Endodermal cell (in vitro differentiated cells): ENCODE measurements at regions not wholly inside any gene's neighbourhood (a gene's known extent, or its start where the extent isn't known, plus 50 kb on each side); places are given as distances from the start of the nearest gene placed in this dataset.

ENCODE experiments used
- DNase-seq: peaks from one replicate; pipeline ENCODE4 v3.0.0-alpha.2; 2017
- H3K27ac ChIP-seq: 2 replicates; pipeline ENCODE4 v1.5.1; 2013; ENCODE audit warnings: mild to moderate bottlenecking, low read depth, low read length, moderate library complexity
- H3K27me3 ChIP-seq: 2 replicates; pipeline ENCODE4 v1.6.1; 2013; ENCODE audit warnings: mild to moderate bottlenecking, low read length, moderate library complexity; ENCODE audit not compliant: insufficient read depth, control insufficient read depth, poor library complexity, severe bottlenecking
- H3K36me3 ChIP-seq: 2 replicates; pipeline ENCODE4 v1.7.0; 2013; ENCODE audit warnings: mild to moderate bottlenecking, low read length, moderate library complexity; ENCODE audit not compliant: control insufficient read depth, insufficient read depth
- H3K4me1 ChIP-seq: one replicate; pipeline ENCODE4 v1.7.0; 2013; ENCODE audit warnings: low read length; ENCODE audit not compliant: control insufficient read depth, insufficient read depth
- H3K4me3 ChIP-seq: 2 replicates; pipeline ENCODE4 v1.5.1; 2013; ENCODE audit warnings: mild to moderate bottlenecking, low read length, moderate library complexity
- H3K9ac ChIP-seq: 2 replicates; pipeline ENCODE4 v1.6.1; 2013; ENCODE audit warnings: mild to moderate bottlenecking, low read length, moderate library complexity; ENCODE audit not compliant: poor library complexity, severe bottlenecking; ENCODE audit errors: extremely low read depth
- H3K9me3 ChIP-seq: 2 replicates; pipeline ENCODE4 v1.6.1; 2013; ENCODE audit warnings: mild to moderate bottlenecking, low read length, moderate library complexity; ENCODE audit not compliant: control insufficient read depth
- H3K27ac Mint-ChIP-seq: 2 replicates; pipeline ENCODE4 v1.8.0; 2020; ENCODE audit warnings: mixed read lengths
- H3K27me3 Mint-ChIP-seq: 2 replicates; pipeline ENCODE4 v1.8.0; 2021; ENCODE audit warnings: mild to moderate bottlenecking, mixed read lengths; ENCODE audit not compliant: insufficient read depth
- H3K36me3 Mint-ChIP-seq: 2 replicates; pipeline ENCODE4 v1.8.0; 2020; ENCODE audit warnings: low read depth, mixed read lengths
- H3K4me1 Mint-ChIP-seq: 2 replicates; pipeline ENCODE4 v1.8.0; 2020; ENCODE audit warnings: mixed read lengths
- H3K4me3 Mint-ChIP-seq: 2 replicates; pipeline ENCODE4 v1.8.0; 2020; ENCODE audit warnings: mild to moderate bottlenecking, moderate library complexity, mixed read lengths
- H3K9me3 Mint-ChIP-seq: 2 replicates; pipeline ENCODE4 v1.8.0; 2020; ENCODE audit warnings: mild to moderate bottlenecking, mixed read lengths
- CTCF ChIP-seq: fragments of 200-600 bp; sonication (generic); conservative IDR thresholded peaks from 2 replicates; pipeline ENCODE4 v1.5.0; 2021; ENCODE audit warnings: antibody characterized with exemption, mild to moderate bottlenecking
- WGBS, 2 experiments: methylation state at CpG; one replicate each; pipeline versions ENCODE4 v1.1.5 to v1.1.7; 2013; ENCODE audit warnings: missing lambda C conversion rate in 2 of 2, mixed read lengths in 1 of 2; ENCODE audit not compliant: insufficient coverage in 1 of 2, insufficient read length in 1 of 2; 5-methylcytosine and 5-hydroxymethylcytosine counted together

GRCh38 chr2:224211791-224212190 lies 172.7 kb upstream of the SERPINE2 start:
- H3K4me1 ChIP-seq: peaks cover 15% of the 10 kb centered on the region
- H3K4me3 Mint-ChIP-seq: no peak overlapping the region
- H3K36me3 ChIP-seq: no peaks in the 10 kb centered on the region
- no peaks in the 10 kb centered on the region for H3K27me3 Mint-ChIP-seq
- TF ChIP-seq CTCF: no peak
- 56 to 68% methylated on average over 3 to 4 of the region's 4 CpGs for WGBS, 2 experiments
- no peak overlapping the region for H3K9ac ChIP-seq
- H3K9me3 ChIP-seq: peaks cover 1% of the 10 kb centered on the region
- H3K4me1 Mint-ChIP-seq: peaks cover 52% of the 10 kb centered on the region
- H3K9me3 Mint-ChIP-seq: no peaks in the 10 kb centered on the region
- H3K4me3 ChIP-seq: no peak overlapping the region
- no peak overlapping the region for H3K27ac Mint-ChIP-seq
- H3K27me3 ChIP-seq: no peaks in the 10 kb centered on the region
- no peaks in the 10 kb centered on the region for H3K36me3 Mint-ChIP-seq
- no peak overlapping the region for H3K27ac ChIP-seq
- DNase-seq: no peak

GRCh38 chr2:224211181-224211480 lies 172.0 kb upstream of the SERPINE2 start:
- Mint-ChIP-seq H3K4me3 (no peak overlapping the region), H3K9me3 (no peaks in the 10 kb centered on the region), H3K36me3 (no peaks in the 10 kb centered on the region), H3K4me1 (peaks cover 50% of the 10 kb centered on the region), H3K27ac (no peak overlapping the region), H3K27me3 (no peaks in the 10 kb centered on the region)
- Histone ChIP-seq H3K4me1 (peaks cover 12% of the 10 kb centered on the region), H3K9me3 (no peaks in the 10 kb centered on the region), H3K4me3 (no peak overlapping the region), H3K36me3 (no peaks in the 10 kb centered on the region), H3K27ac (no peak overlapping the region), H3K27me3 (no peaks in the 10 kb centered on the region), H3K9ac (no peak overlapping the region)
- no peak for DNase-seq
- TF ChIP-seq CTCF: no peak

DNA sequence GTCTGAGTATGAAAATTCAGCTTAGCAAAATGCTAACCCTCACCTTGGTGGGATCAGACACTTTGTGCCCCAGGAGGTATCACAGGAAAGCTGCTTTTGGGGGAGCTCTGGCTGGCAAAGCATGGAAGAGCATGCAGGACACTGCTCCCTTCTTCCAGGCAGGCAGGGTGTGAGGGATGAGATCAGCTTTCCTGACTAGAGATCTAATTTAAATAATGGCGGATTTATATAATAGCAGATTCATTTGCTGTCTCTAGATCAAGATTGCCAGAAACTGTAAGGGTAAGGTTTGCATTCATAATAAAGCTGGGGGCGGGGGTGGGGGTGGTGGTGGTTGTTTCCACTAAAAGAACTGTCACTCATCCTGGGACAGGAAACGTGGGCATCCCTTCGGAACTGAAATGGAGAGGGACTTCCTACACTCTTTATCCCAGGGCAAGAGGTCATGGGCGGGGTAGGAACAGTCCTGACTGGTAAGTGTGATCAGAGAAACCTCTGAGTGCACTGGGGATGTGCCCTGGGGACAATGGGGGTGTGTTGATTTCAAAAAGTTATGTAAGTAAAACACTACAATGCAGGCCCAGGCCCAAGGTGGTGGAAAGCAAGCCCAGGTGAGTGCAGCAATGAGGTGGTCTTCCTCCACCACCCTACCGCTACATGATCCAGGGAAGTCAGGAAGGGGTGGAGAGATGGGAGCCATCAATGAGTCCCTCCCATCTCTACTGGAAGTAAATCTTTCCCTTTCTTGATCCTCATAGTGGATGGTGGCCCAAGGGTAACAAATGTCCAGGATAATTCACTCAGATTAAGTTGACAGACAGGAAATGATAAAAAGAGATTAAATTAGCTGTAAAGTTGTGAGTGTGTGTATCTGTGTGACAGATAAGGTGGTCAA lies 171.4 kb upstream of the SERPINE2 start:
- H3K36me3 Mint-ChIP-seq: no peaks in the 10 kb centered on the region
- H3K27ac Mint-ChIP-seq: peak overlapping the region; percentile 69
- no peak overlapping the region for H3K4me3 ChIP-seq
- no peak overlapping the region for H3K27ac ChIP-seq
- H3K9ac ChIP-seq: no peak overlapping the region
- no peaks in the 10 kb centered on the region for H3K36me3 ChIP-seq
- 91 to 92% methylated on average over 2 to 6 of the region's 6 CpGs for WGBS, 2 experiments
- no peaks in the 10 kb centered on the region for H3K27me3 Mint-ChIP-seq
- no peak for TF ChIP-seq CTCF
- no peak overlapping the region for H3K4me3 Mint-ChIP-seq
- DNase-seq: peak; percentile 49
- no peaks in the 10 kb centered on the region for H3K9me3 ChIP-seq
- no peaks in the 10 kb centered on the region for H3K27me3 ChIP-seq
- peaks cover 44% of the 10 kb centered on the region for H3K4me1 Mint-ChIP-seq
- no peaks in the 10 kb centered on the region for H3K9me3 Mint-ChIP-seq
- peaks cover 11% of the 10 kb centered on the region for H3K4me1 ChIP-seq
